HEK293 (cell line): ENCODE measurements at regions not wholly inside any gene's neighbourhood (a gene's known extent, or its start where the extent isn't known, plus 50 kb on each side); places are given as distances from the start of the nearest gene placed in this dataset.

Experiments
- CTCF ChIA-PET: fragments of 350-600 bp; formaldehyde crosslinking; extraction: SDS; loops from one replicate; lab custom pipeline; 2021; ENCODE audit warnings: antibody characterized with exemption; lab: Yijun Ruan, JAX
- POLR2A ChIA-PET: fragments of 300-600 bp; formaldehyde crosslinking; extraction: SDS; loops from one replicate; lab custom pipeline; 2020; ENCODE audit warnings: antibody characterized with exemption, inconsistent platforms; lab: Yijun Ruan, JAX
- H3K27ac ChIP-seq: fragments of 200-500 bp; sonication (Bioruptor generic); 2 replicates; pipeline ENCODE4 v1.5.1; 2014; ENCODE audit warnings: low read depth, low read length, control low read depth, inconsistent platforms; ENCODE audit errors: extremely low read depth
- H3K36me3 ChIP-seq, 2 experiments: fragments of 200-500 bp in 1 of 2; sonication (Bioruptor generic) in 1 of 2; 1 replicate in 1 of 2; 2 replicates in 1 of 2; pipeline ENCODE4 v1.5.1; 2014 to 2017; ENCODE audit warnings: inconsistent platforms in 2 of 2, low read length in 2 of 2; ENCODE audit not compliant: control insufficient read depth in 2 of 2, insufficient read depth in 1 of 2
- H3K4me1 ChIP-seq: fragments of 200-500 bp; sonication (Bioruptor generic); 2 replicates; pipeline ENCODE4 v1.5.1; 2014; ENCODE audit warnings: mild to moderate bottlenecking, low read length, inconsistent platforms; ENCODE audit not compliant: control insufficient read depth, insufficient read depth
- H3K4me3 ChIP-seq: 2 replicates; pipeline ENCODE4 v1.5.1; 2011; ENCODE audit warnings: low read depth, mild to moderate bottlenecking, control low read depth, low read length, moderate library complexity
- H3K9me3 ChIP-seq: fragments of 200-500 bp; sonication (Bioruptor generic); 2 replicates; pipeline ENCODE4 v1.5.1; 2014; ENCODE audit warnings: low read depth, low read length, inconsistent platforms; ENCODE audit not compliant: control insufficient read depth, insufficient read depth
- EGR2 ChIP-seq: fragments of 450-650 bp; formaldehyde crosslinking; IDR thresholded peaks from 2 replicates; pipeline ENCODE4 v1.5.1; 2016; ENCODE audit warnings: low read depth, missing biosample characterization, missing genetic modification characterization
- HOXA7 ChIP-seq: sonication (generic); formaldehyde crosslinking; IDR thresholded peaks from 2 replicates; pipeline ENCODE4 v1.8.1; 2022; ENCODE audit warnings: missing genetic modification reagents, borderline replicate concordance
- IKZF3 ChIP-seq: fragments of 450-650 bp; IDR thresholded peaks from 2 replicates; pipeline ENCODE4 v1.5.0; 2018; ENCODE audit warnings: missing biosample characterization, mild to moderate bottlenecking, missing genetic modification characterization, moderate library complexity
- INSM2 ChIP-seq: fragments of 450-650 bp; formaldehyde crosslinking; IDR thresholded peaks from 2 replicates; pipeline ENCODE4 v1.5.1; 2016; ENCODE audit warnings: missing biosample characterization, missing genetic modification characterization
- KLF1 ChIP-seq: fragments of 450-650 bp; formaldehyde crosslinking; IDR thresholded peaks from 2 replicates; pipeline ENCODE4 v1.5.1; 2016; ENCODE audit warnings: missing biosample characterization, missing genetic modification characterization
- KLF16 ChIP-seq: fragments of 450-650 bp; formaldehyde crosslinking; IDR thresholded peaks from 2 replicates; pipeline ENCODE4 v1.5.1; 2017; ENCODE audit warnings: missing biosample characterization, missing genetic modification characterization
- KLF17 ChIP-seq: fragments of 450-650 bp; formaldehyde crosslinking; IDR thresholded peaks from 2 replicates; pipeline ENCODE4 v1.5.1; 2016; ENCODE audit warnings: missing biosample characterization, missing genetic modification characterization
- PRDM2 ChIP-seq: fragments of 450-650 bp; formaldehyde crosslinking; IDR thresholded peaks from 2 replicates; pipeline ENCODE4 v1.5.1; 2016; ENCODE audit warnings: missing biosample characterization, missing genetic modification characterization, borderline replicate concordance
- ZBTB8A ChIP-seq: fragments of 450-650 bp; formaldehyde crosslinking; IDR thresholded peaks from 2 replicates; pipeline ENCODE4 v1.5.1; 2016; ENCODE audit warnings: missing biosample characterization, missing genetic modification characterization
- ZFHX2 ChIP-seq: fragments of 450-650 bp; formaldehyde crosslinking; conservative IDR thresholded peaks from 2 replicates; pipeline ENCODE4 v1.5.1; 2016; ENCODE audit warnings: missing biosample characterization, missing genetic modification characterization
- ZNF140 ChIP-seq: fragments of 450-650 bp; formaldehyde crosslinking; IDR thresholded peaks from 2 replicates; pipeline ENCODE4 v1.5.1; 2016; ENCODE audit warnings: missing biosample characterization, missing genetic modification characterization
- ZNF184 ChIP-seq: fragments of 450-650 bp; IDR thresholded peaks from 2 replicates; pipeline ENCODE4 v1.5.1; 2018; ENCODE audit warnings: missing biosample characterization, mild to moderate bottlenecking, missing genetic modification characterization
- ZNF23 ChIP-seq: fragments of 450-650 bp; formaldehyde crosslinking; IDR thresholded peaks from 2 replicates; pipeline ENCODE4 v1.5.1; 2016; ENCODE audit warnings: missing biosample characterization, missing genetic modification characterization, borderline replicate concordance
- ZNF302 ChIP-seq: fragments of 450-650 bp; formaldehyde crosslinking; IDR thresholded peaks from 2 replicates; pipeline ENCODE4 v1.5.1; 2016; ENCODE audit warnings: missing biosample characterization, missing genetic modification characterization, low read depth
- ZNF335 ChIP-seq: fragments of 450-650 bp; formaldehyde crosslinking; conservative IDR thresholded peaks from 2 replicates; pipeline ENCODE4 v1.5.1; 2016; ENCODE audit warnings: missing biosample characterization, missing genetic modification characterization
- ZNF350 ChIP-seq: fragments of 450-650 bp; formaldehyde crosslinking; IDR thresholded peaks from 2 replicates; pipeline ENCODE4 v1.5.0; 2017; ENCODE audit warnings: missing biosample characterization, mild to moderate bottlenecking, missing genetic modification characterization
- ZNF366 ChIP-seq: fragments of 450-650 bp; formaldehyde crosslinking; conservative IDR thresholded peaks from 2 replicates; pipeline ENCODE4 v1.5.1; 2016; ENCODE audit warnings: missing biosample characterization, missing genetic modification characterization
- ZNF404 ChIP-seq: fragments of 450-650 bp; formaldehyde crosslinking; IDR thresholded peaks from 2 replicates; pipeline ENCODE4 v1.5.1; 2017; ENCODE audit warnings: missing biosample characterization, missing genetic modification characterization
- ZNF416 ChIP-seq: fragments of 450-650 bp; formaldehyde crosslinking; IDR thresholded peaks from 2 replicates; pipeline ENCODE4 v1.5.1; 2016; ENCODE audit warnings: missing biosample characterization, missing genetic modification characterization
- ZNF521 ChIP-seq: fragments of 450-650 bp; formaldehyde crosslinking; IDR thresholded peaks from 2 replicates; pipeline ENCODE4 v1.5.1; 2017; ENCODE audit warnings: missing biosample characterization, mild to moderate bottlenecking, missing genetic modification characterization
- ZNF610 ChIP-seq: fragments of 450-650 bp; formaldehyde crosslinking; IDR thresholded peaks from 2 replicates; pipeline ENCODE4 v1.5.1; 2016; ENCODE audit warnings: missing biosample characterization, missing genetic modification characterization, borderline replicate concordance
- ZNF768 ChIP-seq: fragments of 450-650 bp; formaldehyde crosslinking; IDR thresholded peaks from 2 replicates; pipeline ENCODE4 v1.5.1; 2018; ENCODE audit warnings: missing biosample characterization, mild to moderate bottlenecking, missing genetic modification characterization
- TF ChIP-seq, protein P1 (sequence below): fragments of 450-650 bp; formaldehyde crosslinking; IDR thresholded peaks from 2 replicates; pipeline ENCODE4 v1.5.1; 2017; ENCODE audit warnings: missing biosample characterization, mild to moderate bottlenecking, missing genetic modification characterization, moderate library complexity
- TF ChIP-seq, protein P2 (sequence below): fragments of 450-650 bp; formaldehyde crosslinking; IDR thresholded peaks from 2 replicates; pipeline ENCODE4 v1.5.1; 2016; ENCODE audit warnings: missing biosample characterization, missing genetic modification characterization

DNA sequence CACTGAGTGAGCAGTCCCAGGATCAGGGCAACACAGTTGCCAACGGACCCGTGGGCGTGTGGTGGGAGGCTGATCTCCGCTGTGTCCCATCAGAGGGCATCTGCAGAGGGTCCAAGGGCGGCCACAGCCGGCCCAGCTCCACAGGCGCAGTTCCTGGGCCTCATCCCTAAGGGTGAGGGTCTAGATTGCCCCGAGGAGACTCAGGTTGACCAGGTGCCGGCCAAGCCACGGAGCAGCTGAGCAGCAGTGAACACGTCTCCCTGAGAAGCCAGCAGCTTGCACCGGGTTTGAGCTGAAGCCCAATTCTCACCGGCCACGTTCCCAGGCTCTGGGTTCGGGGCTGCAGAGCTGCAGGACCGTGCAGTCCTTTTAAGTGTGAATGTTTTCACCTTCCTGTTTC lies 58.8 kb upstream of the ADGRA1 start (continued):
- TF ChIP-seq KLF17, result no peak
- TF ChIP-seq ZNF302 (tag by site-specific recombination), result no peak

- Histone ChIP-seq H3K9me3 (no peaks in the 10 kb centered on the region), H3K27ac (no peak overlapping the region), H3K4me3 (no peak overlapping the region), H3K36me3 (no peaks in the 10 kb centered on the region), H3K4me1 (no peaks in the 10 kb centered on the region)
- POLR2A ChIA-PET, result no interaction called here
- peak; percentile 80 for TF ChIP-seq KLF1 (tag by site-specific recombination)
- no peak for TF ChIP-seq IKZF3
- TF ChIP-seq ZNF335 (tag by site-specific recombination), result no peak
- TF ChIP-seq HOXA7 (CRISPR knock-in tag), result no peak
- no peak for TF ChIP-seq ZNF416 (tag by site-specific recombination)
- no peak for TF ChIP-seq ZNF302 (tag by site-specific recombination)
- no peak for TF ChIP-seq ZBTB8A
- TF ChIP-seq ZNF404 (tag by site-specific recombination), result no peak
- no peak for TF ChIP-seq KLF16 (tag by site-specific recombination)
- TF ChIP-seq, protein P1, sequence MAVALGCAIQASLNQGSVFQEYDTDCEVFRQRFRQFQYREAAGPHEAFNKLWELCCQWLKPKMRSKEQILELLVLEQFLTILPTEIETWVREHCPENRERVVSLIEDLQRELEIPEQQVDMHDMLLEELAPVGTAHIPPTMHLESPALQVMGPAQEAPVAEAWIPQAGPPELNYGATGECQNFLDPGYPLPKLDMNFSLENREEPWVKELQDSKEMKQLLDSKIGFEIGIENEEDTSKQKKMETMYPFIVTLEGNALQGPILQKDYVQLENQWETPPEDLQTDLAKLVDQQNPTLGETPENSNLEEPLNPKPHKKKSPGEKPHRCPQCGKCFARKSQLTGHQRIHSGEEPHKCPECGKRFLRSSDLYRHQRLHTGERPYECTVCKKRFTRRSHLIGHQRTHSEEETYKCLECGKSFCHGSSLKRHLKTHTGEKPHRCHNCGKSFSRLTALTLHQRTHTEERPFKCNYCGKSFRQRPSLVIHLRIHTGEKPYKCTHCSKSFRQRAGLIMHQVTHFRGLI, result no peak
- no peak for TF ChIP-seq ZNF768 (tag by site-specific recombination)
- TF ChIP-seq EGR2 (tag by site-specific recombination), result peak; percentile 99
- no peak for TF ChIP-seq ZNF350 (tag by site-specific recombination)
- TF ChIP-seq ZNF23, result no peak
- TF ChIP-seq ZNF610, result no peak
- no peak for TF ChIP-seq PRDM2 (tag by site-specific recombination)
- TF ChIP-seq ZNF366, result 0 out of 2 replicates have a peak, but pooled peaks have one; percentile 14
- peak; percentile 98 for TF ChIP-seq ZFHX2 (tag by site-specific recombination)
- TF ChIP-seq ZNF184 (tag by site-specific recombination), result no peak
- TF ChIP-seq ZNF140 (tag by site-specific recombination), result no peak
- TF ChIP-seq ZNF521 (tag by site-specific recombination), result no peak
- TF ChIP-seq INSM2 (tag by site-specific recombination), result no peak
- TF ChIP-seq, protein P2, sequence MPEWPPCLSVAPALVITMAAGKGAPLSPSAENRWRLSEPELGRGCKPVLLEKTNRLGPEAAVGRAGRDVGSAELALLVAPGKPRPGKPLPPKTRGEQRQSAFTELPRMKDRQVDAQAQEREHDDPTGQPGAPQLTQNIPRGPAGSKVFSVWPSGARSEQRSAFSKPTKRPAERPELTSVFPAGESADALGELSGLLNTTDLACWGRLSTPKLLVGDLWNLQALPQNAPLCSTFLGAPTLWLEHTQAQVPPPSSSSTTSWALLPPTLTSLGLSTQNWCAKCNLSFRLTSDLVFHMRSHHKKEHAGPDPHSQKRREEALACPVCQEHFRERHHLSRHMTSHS (tag by site-specific recombination), result no peak
- CTCF ChIA-PET, result no interaction called here
Observed at GRCh38 chr10:133028158-133028557, 59.6 kb upstream of the ADGRA1 start.
